Astrocyte of the cerebellum (primary cell): ENCODE measurements at regions not wholly inside any gene's neighbourhood (a gene's known extent, or its start where the extent isn't known, plus 50 kb on each side); places are given as distances from the start of the nearest gene placed in this dataset.
A peak's percentile ranks its signal among the peaks of the same experiment; 100 is the strongest.

Source experiments
- DNase-seq: peaks from one replicate; pipeline ENCODE4 v3.0.0-alpha.2; 2011; ENCODE audit warnings: low read depth
- H3K4me3 ChIP-seq: 2 replicates; pipeline ENCODE4 v1.5.1; 2011; ENCODE audit warnings: mild to moderate bottlenecking, low read depth, low read length, moderate library complexity
- CTCF ChIP-seq: IDR thresholded peaks from 2 replicates; pipeline ENCODE4 v1.5.1; 2012; ENCODE audit warnings: low read length, low read depth, moderate library complexity, mild to moderate bottlenecking; ENCODE audit errors: missing control alignments
- in situ Hi-C: cut with HindIII; loops from 2 replicates; pipeline ENCODE4 v1.10.0; 2017; ENCODE audit warnings: low sequenced_read_pairs

GRCh38 chrX:3968749-3969148 lies 255.3 kb upstream of the PRKX start:
- no peak for TF ChIP-seq CTCF
- DNase-seq, result no peak
- in situ Hi-C loops, result no loop called here
- no peak overlapping the region for H3K4me3 ChIP-seq

- DNase-seq, result no peak
- in situ Hi-C loops, result no loop called here
- TF ChIP-seq CTCF, result no peak
- H3K4me3 ChIP-seq, result no peak overlapping the region
These were observed 250.5 kb upstream of the PRKX start for GRCh38 chrX:3963980-3964379.

- TF ChIP-seq CTCF, result peak; percentile 60
- DNase-seq, result no peak
- in situ Hi-C loops, result no loop called here
- H3K4me3 ChIP-seq, result no peak overlapping the region
These were observed 249.3 kb upstream of the PRKX start for GRCh38 chrX:3962511-3963311.

GRCh38 chrX:3960952-3961351 lies 247.5 kb upstream of the PRKX start:
- no peak overlapping the region for H3K4me3 ChIP-seq

GRCh38 chrX:3951859-3952258 lies 238.4 kb upstream of the PRKX start:
- in situ Hi-C loops, result no loop called here
- no peak for DNase-seq
- no peak overlapping the region for H3K4me3 ChIP-seq
- TF ChIP-seq CTCF, result no peak

More at GRCh38 chrX:3960952-3961351, 247.5 kb upstream of the PRKX start:
- DNase-seq, result no peak
- no peak for TF ChIP-seq CTCF
- in situ Hi-C loops, result no loop called here

- DNase-seq, result no peak
- no peak for TF ChIP-seq CTCF
- H3K4me3 ChIP-seq, result no peak overlapping the region
- in situ Hi-C loops, result no loop called here
These were observed 236.9 kb upstream of the PRKX start for GRCh38 chrX:3950373-3950772.
